MM.1S (cell line): ENCODE measurements at regions not wholly inside any gene's neighbourhood (a gene's known extent, or its start where the extent isn't known, plus 50 kb on each side); places are given as distances from the start of the nearest gene placed in this dataset.

Source experiments
- DNase-seq: peaks from one replicate; pipeline ENCODE4 v3.0.0-alpha.2; 2015
- H2AFZ ChIP-seq: fragments of 300-600 bp; sonication (generic); 2 replicates; pipeline ENCODE4 v1.6.0; 2016; ENCODE audit warnings: antibody characterized with exemption, low read length
- H3F3A ChIP-seq: fragments of 300-600 bp; sonication (generic); 2 replicates; pipeline ENCODE4 v1.6.1; 2016; ENCODE audit warnings: mild to moderate bottlenecking, antibody characterized with exemption, low read length, moderate library complexity, mixed read lengths; ENCODE audit not compliant: insufficient read depth
- H3K27ac ChIP-seq: fragments of 300-600 bp; sonication (generic); 2 replicates; pipeline ENCODE4 v1.5.1; 2016; ENCODE audit warnings: mild to moderate bottlenecking, low read length
- H3K27me3 ChIP-seq: fragments of 300-600 bp; sonication (generic); replicated peaks from 2 replicates; pipeline ENCODE4 v1.6.0; 2016; ENCODE audit warnings: low read length; ENCODE audit not compliant: insufficient read depth
- H3K36me3 ChIP-seq: fragments of 300-600 bp; sonication (generic); replicated peaks from 2 replicates; pipeline ENCODE4 v1.6.1; 2016; ENCODE audit warnings: mild to moderate bottlenecking, low read length, mixed read lengths; ENCODE audit not compliant: insufficient read depth
- H3K4me1 ChIP-seq: fragments of 300-600 bp; sonication (generic); 2 replicates; pipeline ENCODE4 v1.6.1; 2016; ENCODE audit warnings: low read length, mixed read lengths
- H3K4me2 ChIP-seq: fragments of 300-600 bp; sonication (generic); 2 replicates; pipeline ENCODE4 v1.6.0; 2016; ENCODE audit warnings: low read depth, low read length
- H3K4me3 ChIP-seq: fragments of 300-600 bp; sonication (generic); 2 replicates; pipeline ENCODE4 v1.5.1; 2016; ENCODE audit warnings: low read length, mixed read lengths
- H3K79me2 ChIP-seq: fragments of 300-600 bp; sonication (generic); 2 replicates; pipeline ENCODE4 v1.6.1; 2016; ENCODE audit warnings: mixed run types, low read length, mixed read lengths
- H3K9ac ChIP-seq: fragments of 300-600 bp; sonication (generic); 2 replicates; pipeline ENCODE4 v1.6.1; 2016; ENCODE audit warnings: low read length, mixed read lengths
- H3K9me2 ChIP-seq: fragments of 300-600 bp; sonication (generic); replicated peaks from 2 replicates; pipeline ENCODE4 v1.6.1; 2016; ENCODE audit warnings: mild to moderate bottlenecking, low read length, mixed read lengths; ENCODE audit not compliant: insufficient read depth
- H3K9me3 ChIP-seq: fragments of 300-600 bp; sonication (generic); replicated peaks from 2 replicates; pipeline ENCODE4 v1.6.1; 2016; ENCODE audit warnings: mild to moderate bottlenecking, low read length, mixed read lengths; ENCODE audit not compliant: insufficient read depth
- H4K20me1 ChIP-seq: fragments of 300-600 bp; sonication (generic); 2 replicates; pipeline ENCODE4 v1.6.1; 2016; ENCODE audit warnings: mild to moderate bottlenecking, low read length, moderate library complexity, mixed read lengths; ENCODE audit not compliant: insufficient read depth
- CTCF ChIP-seq: fragments of 300-600 bp; sonication (generic); IDR thresholded peaks from 2 replicates; pipeline ENCODE4 v1.5.1; 2016; ENCODE audit warnings: antibody characterized with exemption, low read length, mixed read lengths
- EZH2 ChIP-seq: fragments of 300-600 bp; sonication (generic); optimal IDR thresholded peaks from 2 replicates; pipeline ENCODE3; 2017; ENCODE audit warnings: low read depth, mild to moderate bottlenecking, antibody characterized with exemption, low read length, mixed read lengths
- EZH2phosphoT487 ChIP-seq: fragments of 300-600 bp; sonication (generic); IDR thresholded peaks from 2 replicates; pipeline ENCODE4 v1.6.1; 2018; ENCODE audit warnings: antibody characterized with exemption, low read length

- H3K79me2 ChIP-seq, result no peaks in the 10 kb centered on the region
- DNase-seq, result no peak
- TF ChIP-seq CTCF (no peak), EZH2phosphoT487 (no peak), EZH2 (no peak)
- H3K9ac ChIP-seq, result no peak overlapping the region
- H3K27ac ChIP-seq, result no peak overlapping the region
- H3K27me3 ChIP-seq, result no peaks in the 10 kb centered on the region
- no peaks in the 10 kb centered on the region for H3F3A ChIP-seq
- no peak overlapping the region for H3K4me2 ChIP-seq
- no peaks in the 10 kb centered on the region for H3K4me1 ChIP-seq
- H4K20me1 ChIP-seq, result no peaks in the 10 kb centered on the region
- H3K36me3 ChIP-seq, result no peaks in the 10 kb centered on the region
- no peaks in the 10 kb centered on the region for H3K9me3 ChIP-seq
- no peaks in the 10 kb centered on the region for H3K9me2 ChIP-seq
- H3K4me3 ChIP-seq, result no peak overlapping the region
- H2AFZ ChIP-seq, result no peak overlapping the region
These were observed 252.6 kb upstream of the SPAG17 start for GRCh38 chr1:118437664-118438063.

- H3K4me2 ChIP-seq, result no peak overlapping the region
- no peaks in the 10 kb centered on the region for H4K20me1 ChIP-seq
- H3F3A ChIP-seq, result no peaks in the 10 kb centered on the region
- TF ChIP-seq CTCF (no peak), EZH2 (no peak), EZH2phosphoT487 (no peak)
- no peaks in the 10 kb centered on the region for H3K9me3 ChIP-seq
- no peak overlapping the region for H3K9ac ChIP-seq
- no peak overlapping the region for H3K4me3 ChIP-seq
- no peak for DNase-seq
- no peaks in the 10 kb centered on the region for H3K4me1 ChIP-seq
- H3K9me2 ChIP-seq, result no peaks in the 10 kb centered on the region
- H3K27ac ChIP-seq, result no peak overlapping the region
- no peaks in the 10 kb centered on the region for H3K27me3 ChIP-seq
- H2AFZ ChIP-seq, result no peak overlapping the region
- H3K79me2 ChIP-seq, result no peaks in the 10 kb centered on the region
- H3K36me3 ChIP-seq, result no peaks in the 10 kb centered on the region
These were observed 244.8 kb upstream of the SPAG17 start for GRCh38 chr1:118429856-118430255.

- TF ChIP-seq EZH2phosphoT487 (no peak), CTCF (no peak), EZH2 (no peak)
- no peaks in the 10 kb centered on the region for H3K36me3 ChIP-seq
- no peak overlapping the region for H3K4me3 ChIP-seq
- DNase-seq, result no peak
- no peak overlapping the region for H3K9ac ChIP-seq
- H3K27me3 ChIP-seq, result no peaks in the 10 kb centered on the region
- H3K4me1 ChIP-seq, result no peaks in the 10 kb centered on the region
- H3K27ac ChIP-seq, result no peak overlapping the region
- no peak overlapping the region for H2AFZ ChIP-seq
- H3K9me3 ChIP-seq, result no peaks in the 10 kb centered on the region
- H3K9me2 ChIP-seq, result no peaks in the 10 kb centered on the region
- H3K4me2 ChIP-seq, result no peak overlapping the region
- H3K79me2 ChIP-seq, result no peaks in the 10 kb centered on the region
- H3F3A ChIP-seq, result no peaks in the 10 kb centered on the region
- no peaks in the 10 kb centered on the region for H4K20me1 ChIP-seq
These were observed 236.9 kb upstream of the SPAG17 start for GRCh38 chr1:118421868-118422350.
